Bronchial epithelial cell (primary cell): ENCODE measurements at regions not wholly inside any gene's neighbourhood (a gene's known extent, or its start where the extent isn't known, plus 50 kb on each side); places are given as distances from the start of the nearest gene placed in this dataset.

ENCODE experiments used
- DNase-seq: peaks from one replicate; pipeline ENCODE4 v3.0.0-alpha.2; 2010; ENCODE audit warnings: low read depth
- FAIRE-seq: peaks from 2 replicates; lab custom pipeline; 2011; peaks lifted over from hg19 to GRCh38; lab: Jason Lieb, UNC
- H3K27me3 ChIP-seq: 2 replicates; pipeline ENCODE4 v1.5.1; 2011; ENCODE audit warnings: low read length; ENCODE audit not compliant: control insufficient read depth, insufficient read depth
- H3K36me3 ChIP-seq: 2 replicates; pipeline ENCODE4 v1.5.1; 2011; ENCODE audit warnings: low read length; ENCODE audit not compliant: control insufficient read depth, insufficient read depth
- H3K4me3 ChIP-seq: 2 replicates; pipeline ENCODE4 v1.5.1; 2011; ENCODE audit warnings: mild to moderate bottlenecking, low read depth, low read length, control low read depth
- CTCF ChIP-seq: IDR thresholded peaks from 2 replicates; pipeline ENCODE4 v1.5.1; 2011; ENCODE audit warnings: mild to moderate bottlenecking, moderate library complexity, low read length, control low read depth, inconsistent platforms; ENCODE audit not compliant: insufficient read depth, severe bottlenecking

DNA sequence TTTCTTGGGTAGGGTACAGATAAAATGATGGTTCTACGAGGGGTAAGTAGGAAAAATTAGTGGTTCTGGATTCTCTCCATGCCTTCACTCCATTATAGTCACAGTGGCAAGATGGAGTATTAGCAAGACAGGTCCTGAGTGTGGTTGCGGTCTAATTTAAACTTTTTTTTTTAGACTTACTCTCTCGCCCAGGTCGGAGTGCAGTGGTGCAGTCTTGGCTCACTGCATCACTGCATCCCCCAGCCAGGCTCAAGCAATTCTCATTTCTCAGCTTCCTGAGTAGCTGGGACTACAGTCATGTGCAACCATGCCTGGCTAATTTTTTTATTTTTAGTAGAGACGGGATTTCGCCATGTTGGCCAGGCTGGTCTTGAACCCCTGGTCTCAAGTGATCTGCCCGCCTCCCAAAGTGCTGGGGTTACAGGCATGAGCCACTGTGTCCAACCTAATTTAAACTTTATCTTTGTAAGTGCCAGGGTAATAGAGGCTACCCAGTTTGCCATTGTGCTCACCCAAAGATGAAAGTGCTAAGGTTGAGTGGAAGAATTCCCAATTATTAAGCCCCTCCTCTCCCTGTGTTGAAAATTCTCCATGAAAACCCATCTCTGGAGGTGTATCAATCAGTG lies 135.6 kb downstream of the TM9SF2 start:
- no peaks in the 10 kb centered on the region for H3K27me3 ChIP-seq
- no peak overlapping the region for H3K4me3 ChIP-seq
- no peak for TF ChIP-seq CTCF
- FAIRE-seq (no peak), DNase-seq (no peak)
- no peaks in the 10 kb centered on the region for H3K36me3 ChIP-seq

DNA sequence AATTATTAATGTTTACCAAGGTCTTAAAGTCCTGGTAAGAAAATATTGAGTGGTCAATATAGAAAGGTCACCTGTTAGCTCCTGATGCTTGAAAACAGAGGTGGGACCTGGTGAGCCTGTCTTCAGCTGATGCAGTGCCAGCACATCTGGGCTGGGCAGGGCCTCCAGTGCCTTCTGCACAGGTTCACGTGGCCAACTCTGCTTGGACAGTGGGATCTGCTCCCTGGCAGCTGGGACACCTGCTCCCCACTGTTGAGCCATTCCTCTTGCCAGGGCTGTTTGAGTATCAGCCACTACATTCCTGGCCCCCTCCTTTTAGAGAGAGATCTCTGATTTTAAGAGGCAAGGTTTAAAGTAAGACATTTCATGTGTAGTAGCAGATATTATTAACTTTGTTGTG lies 135.0 kb downstream of the TM9SF2 start:
- H3K36me3 ChIP-seq: no peaks in the 10 kb centered on the region
- no peak for TF ChIP-seq CTCF
- H3K27me3 ChIP-seq: no peaks in the 10 kb centered on the region
- DNase-seq: no peak
- no peak overlapping the region for H3K4me3 ChIP-seq
- no peak for FAIRE-seq

DNA sequence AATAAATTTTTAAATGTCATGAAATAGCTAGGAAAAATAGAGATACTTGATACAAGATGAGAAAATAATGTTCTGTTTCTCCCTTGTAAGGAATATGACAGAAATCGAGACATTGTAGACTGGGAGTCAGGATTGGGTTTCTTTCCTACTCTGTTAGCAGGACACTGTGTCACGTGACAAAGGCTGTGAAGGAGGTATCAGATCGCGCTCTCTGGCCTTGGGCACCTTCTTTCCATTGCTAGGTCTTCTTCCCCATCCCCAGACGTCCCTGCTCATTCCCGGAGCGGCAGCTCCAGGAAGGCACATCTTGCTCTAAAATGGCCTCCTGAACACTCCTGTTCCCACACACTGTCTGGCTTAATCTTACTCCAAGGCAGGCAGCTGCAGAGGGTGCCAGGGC lies 133.4 kb downstream of the TM9SF2 start:
- no peak for DNase-seq
- no peaks in the 10 kb centered on the region for H3K27me3 ChIP-seq
- TF ChIP-seq CTCF: no peak
- no peaks in the 10 kb centered on the region for H3K36me3 ChIP-seq
- no peak for FAIRE-seq
- H3K4me3 ChIP-seq: no peak overlapping the region

DNA sequence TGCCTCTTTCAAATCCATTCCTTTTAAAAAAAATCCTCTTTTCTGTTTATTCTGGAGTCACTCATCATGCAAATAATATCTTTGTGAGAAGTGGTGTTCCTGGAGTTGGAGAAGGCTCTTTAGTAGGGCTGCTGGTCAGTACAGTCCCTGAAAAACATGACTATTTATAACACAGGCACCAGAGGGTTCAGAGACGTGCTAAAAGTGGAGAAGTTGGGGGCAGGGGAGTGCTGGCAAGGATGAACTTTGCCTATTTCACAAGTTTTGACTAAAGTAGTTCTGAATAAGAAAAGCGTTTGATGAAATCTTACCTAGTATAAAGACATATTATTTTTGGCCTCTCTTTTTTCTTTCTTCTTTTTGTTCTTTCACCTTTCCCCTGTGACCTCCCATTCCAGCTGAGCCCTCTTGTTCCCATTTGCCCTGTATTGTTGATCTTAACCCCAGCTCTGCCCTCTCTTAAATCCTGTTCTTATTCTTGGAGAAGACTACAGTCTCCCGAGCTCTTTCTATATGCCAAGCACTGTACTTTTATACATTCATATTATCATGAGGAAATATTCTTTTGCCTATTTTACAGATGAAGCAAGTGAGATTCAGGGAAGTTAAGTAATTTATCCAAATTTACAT lies 129.1 kb downstream of the TM9SF2 start:
- H3K27me3 ChIP-seq: no peaks in the 10 kb centered on the region
- no peak overlapping the region for H3K4me3 ChIP-seq
- no peaks in the 10 kb centered on the region for H3K36me3 ChIP-seq
- DNase-seq (no peak), FAIRE-seq (no peak)
- no peak for TF ChIP-seq CTCF

DNA sequence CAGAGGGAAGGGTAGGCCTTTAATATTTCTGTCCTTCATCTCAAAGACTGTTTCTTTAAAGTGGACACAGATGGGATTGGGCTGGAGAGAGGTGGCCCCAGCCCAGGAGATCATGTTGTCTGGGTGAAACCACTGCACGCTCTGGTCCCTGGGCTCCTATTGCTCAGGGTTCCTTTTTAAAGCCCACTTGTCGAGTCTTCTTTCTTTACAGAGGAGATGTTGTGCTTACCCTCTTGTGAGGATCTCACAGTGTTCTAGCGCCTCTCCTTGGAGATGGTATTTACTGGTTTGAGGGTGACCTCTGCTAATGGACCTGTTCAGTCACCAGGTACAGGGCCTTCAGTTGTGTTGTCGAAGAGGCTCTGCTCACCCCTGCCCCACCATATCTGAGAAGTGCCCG lies 128.4 kb downstream of the TM9SF2 start:
- FAIRE-seq: no peak

More for the DNA sequence above, 128.4 kb downstream of the TM9SF2 start:
- DNase-seq: no peak
- no peaks in the 10 kb centered on the region for H3K36me3 ChIP-seq
- no peak overlapping the region for H3K4me3 ChIP-seq
- no peak for TF ChIP-seq CTCF
- peaks cover 1% of the 10 kb centered on the region for H3K27me3 ChIP-seq
